NCI-H146 treated with DMSO at 0.1 percent for 48 hours (cell line): ENCODE measurements at regions not wholly inside any gene's neighbourhood (a gene's known extent, or its start where the extent isn't known, plus 50 kb on each side); places are given as distances from the start of the nearest gene placed in this dataset.

Experiments used
- DNase-seq: peaks from one replicate; lab custom pipeline; 2025; ENCODE audit not compliant: unreplicated experiment; lab: John Stamatoyannopoulos, UW

DNA sequence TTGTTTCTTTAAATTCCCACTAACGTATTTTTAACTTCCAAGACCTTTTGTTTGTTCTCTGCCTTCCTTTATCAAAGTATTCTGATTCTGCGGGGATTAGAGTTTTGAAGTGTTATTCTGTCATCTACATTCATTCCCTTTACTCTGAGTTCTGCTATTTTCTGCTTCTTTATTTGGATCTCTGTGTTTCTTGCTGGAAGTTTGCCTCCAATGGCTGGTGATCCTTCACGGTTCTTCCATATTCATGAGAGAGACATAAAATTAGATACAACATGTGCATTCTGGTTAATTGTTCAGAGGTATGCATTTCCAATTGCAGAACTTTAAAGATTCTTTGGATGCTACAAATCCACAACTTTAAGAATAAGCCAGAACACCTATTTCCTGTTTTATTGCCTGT lies 244.7 kb upstream of the ADARB2 start:
- no peak for DNase-seq

GRCh38 chr10:1980459-1980858 lies 243.1 kb upstream of the ADARB2 start:
- DNase-seq, result no peak

DNA sequence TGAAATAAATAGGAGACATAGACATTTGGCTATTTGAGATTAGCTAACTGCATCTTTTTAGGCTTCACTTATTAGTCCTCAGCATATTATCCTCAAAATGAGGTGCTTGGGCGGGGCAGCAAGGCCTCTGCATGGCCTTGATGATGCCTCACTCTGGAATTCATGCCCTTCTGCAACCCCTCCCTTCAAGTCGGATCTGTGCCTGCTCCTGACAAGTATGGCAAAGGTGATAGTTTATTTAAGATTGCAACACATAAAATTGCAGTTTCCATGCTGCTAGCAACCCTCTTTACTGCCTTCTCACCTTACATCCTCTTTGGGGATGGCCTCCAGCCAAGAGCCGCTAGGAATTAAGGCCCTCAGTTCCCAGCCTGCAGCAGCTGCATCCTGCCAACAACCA lies 241.3 kb upstream of the ADARB2 start:
- no peak for DNase-seq

GRCh38 chr10:1977461-1977860 lies 240.1 kb upstream of the ADARB2 start:
- DNase-seq, result no peak

DNA sequence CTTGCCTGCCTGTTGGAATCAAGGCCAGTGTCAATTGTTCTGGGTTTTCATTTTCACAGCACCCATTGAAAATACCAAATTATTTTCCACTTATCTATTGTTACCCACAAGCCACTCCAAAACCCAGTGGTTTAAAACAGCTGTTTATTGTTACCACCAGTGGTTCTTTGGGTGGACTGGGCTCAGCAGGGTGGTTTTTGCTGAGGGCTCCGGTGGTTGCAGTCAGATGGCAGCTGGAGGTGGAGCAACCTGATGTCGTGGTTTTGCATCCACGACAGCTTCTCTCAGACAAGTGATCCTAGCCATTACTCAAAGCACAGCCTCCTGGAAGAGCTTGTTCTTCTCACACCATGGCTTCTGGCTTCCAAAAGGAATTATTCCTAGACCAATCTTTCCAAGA lies 235.1 kb upstream of the ADARB2 start:
- no peak for DNase-seq

DNA sequence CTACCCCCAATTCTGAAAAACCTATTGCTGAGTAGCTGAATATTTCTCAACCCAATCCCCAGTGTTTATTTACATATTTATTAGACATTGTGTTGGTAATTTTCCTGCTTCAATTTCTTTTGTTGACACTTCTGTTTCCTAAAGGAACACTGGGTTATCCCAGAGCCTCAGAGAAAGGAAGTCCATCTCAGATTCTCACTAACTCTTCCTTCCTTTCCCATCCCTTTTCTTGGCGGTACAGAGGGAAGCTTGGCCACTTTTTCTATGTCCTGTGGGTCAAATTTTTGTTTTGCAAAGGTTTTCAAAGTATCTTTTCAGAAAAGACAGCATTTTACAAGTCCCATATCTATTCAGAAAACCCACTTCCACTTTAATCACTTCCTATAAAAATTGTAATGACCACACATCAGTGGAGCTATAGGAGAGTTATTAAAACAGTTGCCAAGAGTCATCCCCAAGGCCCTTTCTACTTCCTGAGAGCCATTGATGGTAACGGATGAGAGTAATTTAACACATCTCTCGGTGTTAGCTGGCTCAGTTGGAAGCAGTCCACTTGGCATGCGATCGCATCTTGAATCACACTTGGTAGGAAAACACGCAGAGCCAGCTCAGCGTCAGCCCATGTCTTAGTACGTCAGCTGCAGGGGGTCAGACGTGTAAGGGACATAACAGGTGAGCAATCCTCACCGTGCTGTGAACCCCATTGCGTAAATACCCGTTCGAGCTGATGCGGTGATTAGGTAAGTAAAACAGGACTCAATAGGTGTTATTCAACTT lies 231.1 kb upstream of the ADARB2 start:
- DNase-seq, result no peak

DNA sequence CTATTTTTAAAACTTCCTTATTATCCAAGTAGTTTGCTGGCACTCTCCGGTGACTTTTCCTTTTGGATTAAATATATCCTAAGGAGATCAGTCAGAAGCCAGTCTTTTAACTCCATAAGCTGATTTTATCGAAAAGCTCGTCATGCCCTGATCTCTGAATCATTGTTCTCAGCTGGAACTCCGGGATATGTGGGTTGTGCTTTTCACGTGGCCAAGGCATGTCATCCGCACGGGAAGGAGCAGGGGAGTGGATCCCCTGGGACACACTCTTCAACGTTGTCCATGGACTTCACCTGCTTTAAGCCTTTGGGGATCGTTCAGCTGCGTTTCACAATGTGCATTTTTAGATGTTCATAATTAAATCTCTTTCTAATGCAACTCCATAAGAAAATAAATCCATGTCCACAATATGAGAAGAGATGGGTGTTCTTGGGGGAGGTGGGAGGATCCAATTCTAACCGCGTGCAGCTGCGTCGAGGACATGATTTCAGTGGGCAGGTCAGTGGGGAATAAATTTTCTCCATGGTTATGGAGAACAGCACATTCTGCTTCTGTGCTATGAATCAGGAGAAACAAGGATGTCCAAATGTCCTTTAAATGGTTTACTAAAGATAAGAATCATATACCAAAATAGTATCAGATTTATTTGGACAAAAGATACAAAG lies 229.5 kb upstream of the ADARB2 start:
- no peak for DNase-seq

DNA sequence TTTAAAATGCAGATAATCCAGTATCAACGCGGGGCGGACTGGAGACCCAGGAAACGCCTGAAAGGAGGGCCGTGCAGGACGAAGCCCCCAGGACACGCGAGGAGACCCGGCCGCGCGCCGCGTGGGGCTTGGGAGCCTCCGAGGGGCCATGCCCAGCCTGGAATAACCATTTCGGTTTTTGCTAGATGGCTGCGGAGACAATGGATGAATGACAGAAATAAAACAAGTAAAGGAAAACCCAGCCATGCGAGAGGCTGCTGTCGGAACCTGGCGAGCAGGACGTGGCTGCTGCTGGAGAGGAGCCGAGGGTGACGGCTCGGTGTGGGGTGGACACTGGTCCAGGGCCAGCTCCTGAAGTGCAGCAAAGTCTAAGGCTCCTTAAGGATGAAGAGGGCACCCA lies 227.2 kb upstream of the ADARB2 start:
- no peak for DNase-seq

GRCh38 chr10:1963341-1963740 lies 226.0 kb upstream of the ADARB2 start:
- no peak for DNase-seq

DNA sequence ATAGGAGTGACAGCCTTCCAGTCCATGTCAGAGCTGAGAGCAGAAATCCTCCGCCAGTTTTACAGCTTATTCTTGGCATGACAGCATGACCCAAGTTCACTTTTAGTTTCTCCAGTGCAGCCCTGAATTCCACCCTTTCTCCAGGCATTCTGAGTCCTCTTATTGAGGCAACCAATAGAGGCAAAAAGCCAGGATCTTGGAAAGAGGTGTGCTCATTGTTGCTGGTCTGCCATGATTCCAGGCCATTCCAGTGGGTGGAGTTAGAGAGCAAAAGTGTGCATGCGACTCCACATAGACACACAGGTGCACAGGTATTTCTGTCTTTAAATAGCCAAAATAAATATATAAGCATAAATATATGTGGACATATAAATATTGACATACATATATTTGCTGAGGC lies 224.7 kb upstream of the ADARB2 start:
- DNase-seq, result no peak

- DNase-seq, result no peak
Observed at GRCh38 chr10:1960982-1961381, 223.7 kb upstream of the ADARB2 start.

DNA sequence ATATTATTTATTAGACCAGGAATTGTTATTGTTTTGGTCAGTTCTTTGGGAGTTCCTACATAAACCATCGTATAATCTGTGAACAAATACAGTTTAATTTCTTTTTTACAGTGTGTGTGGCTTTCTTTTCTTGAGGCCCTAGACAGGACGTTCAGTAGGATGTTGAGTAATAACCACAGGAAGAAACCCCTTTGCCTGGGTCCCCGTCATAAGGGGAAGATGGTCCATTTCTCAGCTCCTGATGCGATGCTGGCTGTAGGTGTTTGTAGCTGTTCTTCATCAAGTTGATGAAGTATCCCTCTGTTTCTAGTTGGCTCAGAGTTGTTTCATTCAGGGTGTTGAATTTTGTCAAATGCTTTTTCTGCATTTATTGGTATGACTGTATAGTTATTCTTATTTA lies 219.7 kb upstream of the ADARB2 start:
- DNase-seq, result no peak

- no peak for DNase-seq
Observed at GRCh38 chr10:1954300-1954699, 217.0 kb upstream of the ADARB2 start.

DNA sequence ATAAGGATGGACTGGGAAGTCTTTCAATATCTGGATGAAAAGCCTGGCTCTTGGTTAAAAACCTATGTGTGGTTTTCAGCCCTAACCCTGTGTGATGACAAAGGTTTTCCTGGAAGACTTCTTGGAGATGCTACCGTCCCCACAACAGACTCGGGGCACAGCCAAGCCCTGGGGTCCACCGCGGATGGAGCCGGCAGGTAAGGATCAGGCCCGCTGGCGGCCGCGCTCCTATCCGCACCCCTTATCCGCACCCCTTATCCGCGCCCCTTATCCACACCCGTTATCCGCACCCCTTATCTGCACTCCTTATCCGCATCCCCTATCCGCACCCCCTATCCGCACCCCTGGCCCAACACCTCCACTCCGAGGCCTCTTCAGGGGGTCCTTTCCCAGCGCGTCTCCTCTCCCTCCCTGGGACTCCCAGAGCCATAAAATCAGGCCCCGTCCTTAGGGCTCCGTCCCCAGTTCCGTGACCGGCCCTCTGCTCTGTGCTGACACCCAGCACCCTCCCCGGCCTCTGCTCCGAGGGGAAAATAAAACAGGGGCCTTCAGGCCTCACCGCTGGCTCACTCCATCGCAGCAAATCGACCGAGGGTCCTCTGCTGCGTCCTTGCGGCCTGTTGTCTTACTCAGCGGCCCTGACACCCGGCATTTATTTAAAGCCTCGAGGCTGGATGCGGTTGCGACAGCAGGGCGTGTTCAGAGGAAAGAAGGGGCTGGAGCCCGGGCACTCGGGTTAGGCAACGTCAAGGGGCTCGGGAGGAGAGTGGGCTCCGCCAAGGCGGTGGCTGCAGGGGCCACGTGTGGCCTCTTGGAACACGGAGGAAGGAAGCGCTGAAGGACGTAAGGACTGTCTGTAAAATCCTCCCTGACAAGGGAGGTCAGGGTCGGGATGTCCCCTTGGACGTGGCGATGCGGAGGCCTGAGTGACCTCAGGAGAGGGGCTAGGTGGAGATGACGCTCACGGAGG lies 215.1 kb upstream of the ADARB2 start:
- DNase-seq, result no peak

- DNase-seq, result no peak
Observed at GRCh38 chr10:1950803-1951495, 213.6 kb upstream of the ADARB2 start.

DNA sequence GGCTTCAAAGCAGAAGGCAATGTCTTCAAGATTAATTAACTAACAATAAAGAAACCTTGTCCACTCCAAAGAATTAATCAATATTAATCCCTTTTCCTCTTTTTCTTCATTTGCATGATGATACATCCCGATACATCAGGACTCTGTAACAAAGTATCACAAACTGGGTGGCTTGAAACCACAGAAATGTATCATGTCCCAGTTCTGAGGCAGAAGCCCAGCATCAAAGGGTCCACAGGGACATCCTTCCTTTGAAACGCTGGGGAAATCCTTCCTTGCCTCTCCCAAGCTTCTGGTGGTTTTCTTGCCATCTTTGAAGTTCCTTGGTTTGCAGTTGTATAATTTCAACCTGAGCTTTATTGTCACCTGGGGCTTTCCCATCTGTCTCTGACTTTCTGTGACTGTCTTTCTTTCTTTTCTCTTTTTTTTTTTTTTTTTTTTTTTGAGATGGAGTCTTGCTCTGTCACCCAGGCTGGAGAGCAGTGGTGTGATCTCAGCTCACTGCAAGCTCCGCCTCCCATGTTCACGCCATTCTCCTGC lies 210.2 kb upstream of the ADARB2 start:
- DNase-seq, result no peak

GRCh38 chr10:1944487-1944886 lies 207.2 kb upstream of the ADARB2 start:
- DNase-seq, result no peak

GRCh38 chr10:1942478-1942877 lies 205.2 kb upstream of the ADARB2 start:
- no peak for DNase-seq

- no peak for DNase-seq
Observed at GRCh38 chr10:1939016-1939415, 201.7 kb upstream of the ADARB2 start.

- no peak for DNase-seq
Observed at GRCh38 chr10:1938317-1938716, 201.0 kb upstream of the ADARB2 start.

DNA sequence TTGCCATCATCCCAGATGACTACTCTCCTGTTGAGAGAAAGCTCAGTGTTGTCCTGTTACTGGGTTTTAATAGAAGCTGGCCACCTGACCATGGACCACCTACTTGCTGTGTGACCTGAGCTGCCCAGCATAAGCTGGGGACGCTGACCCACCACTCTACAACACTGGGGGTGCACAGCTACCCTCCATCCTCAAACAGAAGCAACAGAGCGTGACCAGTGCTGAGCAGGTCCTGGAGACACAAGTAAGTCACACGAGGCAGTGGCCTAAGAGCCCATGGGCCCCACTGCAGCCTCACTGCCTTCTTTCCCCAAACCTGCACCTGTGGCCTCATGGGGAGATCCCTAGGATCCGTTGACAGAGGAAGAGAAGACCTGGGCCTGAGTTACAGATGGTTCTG lies 198.6 kb upstream of the ADARB2 start:
- no peak for DNase-seq
